Small intestine (tissue), 7 donors: ENCODE measurements at regions not wholly inside any gene's neighbourhood (a gene's known extent, or its start where the extent isn't known, plus 50 kb on each side); places are given as distances from the start of the nearest gene placed in this dataset.
"Not testable (repeated sequence)": the region's sequence is repeated elsewhere in the genome, so short reads cannot be mapped to it uniquely, and the experiment has no call there.

Experiments used
- DNase-seq, 2 donors: peaks; one replicate each; pipeline versions ENCODE4 v3.0.0 to v3.0.0-alpha.2; 2013
- FAIRE-seq: peaks from 2 replicates; lab custom pipeline; 2012; peaks lifted over from hg19 to GRCh38; lab: Jason Lieb, UNC
- H3K27ac ChIP-seq, 3 donors: one replicate each; pipeline ENCODE4 v1.5.1; 2013; ENCODE audit warnings: low read length in 2 of 3, mild to moderate bottlenecking in 2 of 3, control low read depth in 1 of 3, inconsistent platforms in 1 of 3, low read depth in 1 of 3, moderate library complexity in 1 of 3
- H3K27me3 ChIP-seq, 3 donors: one replicate each; pipeline ENCODE4 v1.6.1; 2013; ENCODE audit warnings: low read length in 3 of 3, inconsistent platforms in 1 of 3; ENCODE audit not compliant: control insufficient read depth in 3 of 3, insufficient read depth in 3 of 3
- H3K36me3 ChIP-seq, 3 donors: one replicate each; pipeline ENCODE4 v1.6.1; 2013; ENCODE audit warnings: low read length in 3 of 3, inconsistent platforms in 1 of 3, low read depth in 1 of 3, mild to moderate bottlenecking in 1 of 3, moderate library complexity in 1 of 3; ENCODE audit not compliant: control insufficient read depth in 3 of 3, insufficient read depth in 2 of 3
- H3K4me1 ChIP-seq, 3 donors: one replicate each; pipeline ENCODE4 v1.6.1; 2013; ENCODE audit warnings: low read length in 2 of 3, inconsistent platforms in 1 of 3, low read depth in 1 of 3, mild to moderate bottlenecking in 1 of 3, moderate library complexity in 1 of 3; ENCODE audit not compliant: control insufficient read depth in 3 of 3, insufficient read depth in 2 of 3
- H3K4me3 ChIP-seq, 3 donors: one replicate each; pipeline ENCODE4 v1.5.1; 2013; ENCODE audit warnings: low read length in 3 of 3, control low read depth in 1 of 3, inconsistent platforms in 1 of 3, low read depth in 1 of 3, mild to moderate bottlenecking in 1 of 3, moderate library complexity in 1 of 3
- H3K9me3 ChIP-seq, 2 donors: one replicate each; pipeline ENCODE4 v1.6.1; 2013; ENCODE audit warnings: low read depth in 1 of 2, low read length in 1 of 2; ENCODE audit not compliant: control insufficient read depth in 2 of 2, insufficient read depth in 1 of 2
- WGBS, 3 donors: extraction: QIAGEN DNeasy Blood & Tissue Kit; methylation state at CpG; one replicate each; pipeline ENCODE4 v1.1.7; 2013; 5-methylcytosine and 5-hydroxymethylcytosine counted together
- donor health status: healthy with polysubstance abuse.
- donor health status: control.
- donor health status: control.
- donor health status: Bipolar disorder and iron deficiency.
- donor health status: healthy.

DNA sequence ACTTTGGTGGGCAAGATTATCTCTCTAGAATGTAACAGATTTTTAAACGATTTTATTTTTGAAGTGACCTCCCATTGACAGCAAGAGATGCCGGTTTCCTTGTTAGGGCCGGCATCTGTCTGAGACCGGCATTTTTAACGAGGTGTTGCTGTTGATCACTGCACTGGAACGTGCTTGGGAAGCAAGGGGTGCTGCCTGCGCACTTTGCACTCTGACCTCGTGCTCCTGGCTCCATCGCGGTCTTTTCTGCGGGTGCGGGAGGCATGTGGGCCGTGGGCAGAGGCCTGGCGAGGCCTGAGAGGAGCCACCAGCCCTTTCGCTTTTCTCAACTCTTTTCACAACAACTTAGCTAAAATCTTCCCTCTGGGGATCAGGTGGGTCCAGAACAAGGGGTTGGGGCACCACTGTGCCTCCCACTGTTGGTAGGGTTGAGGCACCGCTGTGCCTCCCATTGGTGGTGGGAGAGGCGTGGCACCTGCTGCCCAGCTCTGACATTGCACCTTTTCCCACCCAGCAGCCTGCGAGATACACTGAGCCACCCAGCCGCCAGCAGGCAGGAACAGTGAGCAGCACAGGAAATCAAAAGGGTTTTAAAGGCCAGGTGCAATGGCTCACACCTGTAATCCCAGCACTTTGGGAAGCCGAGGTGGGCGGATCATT is 209.5 kb downstream of the LAT start:
- WGBS, 3 donors: 48 to 86% (median 53%) methylated on average over 15 to 18 of the region's 21 CpGs
- DNase-seq, H3K27ac ChIP-seq, H3K36me3 ChIP-seq, H3K9me3 ChIP-seq, H3K4me1 ChIP-seq, FAIRE-seq, H3K27me3 ChIP-seq, H3K4me3 ChIP-seq: not testable (repeated sequence)

DNA sequence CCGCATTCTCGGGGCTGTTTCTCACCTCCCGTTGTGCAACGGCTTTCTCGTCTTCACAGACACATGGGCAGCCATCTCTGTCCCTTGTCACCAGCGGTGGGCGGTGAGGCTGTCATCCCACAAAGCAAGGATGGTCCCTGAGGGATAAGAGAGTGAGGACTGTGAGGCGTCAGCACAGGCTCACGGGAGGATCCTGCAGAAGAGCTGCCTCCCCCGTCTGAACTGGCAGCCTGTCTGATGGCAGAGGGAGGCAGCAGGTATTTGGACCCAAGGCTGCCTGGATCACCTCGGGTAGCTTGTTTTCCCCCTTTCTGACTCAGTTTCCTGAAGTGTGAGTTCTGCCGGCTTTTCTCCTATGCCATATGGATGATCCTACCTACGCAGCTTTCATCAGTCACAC is 208.8 kb downstream of the LAT start:
- 89 to 91% (median 89%) methylated on average over 13 of the region's 13 CpGs for WGBS, 3 donors
- not testable (repeated sequence) for H3K36me3 ChIP-seq, H3K27me3 ChIP-seq, DNase-seq, H3K4me1 ChIP-seq, H3K4me3 ChIP-seq, H3K27ac ChIP-seq, FAIRE-seq, H3K9me3 ChIP-seq

DNA sequence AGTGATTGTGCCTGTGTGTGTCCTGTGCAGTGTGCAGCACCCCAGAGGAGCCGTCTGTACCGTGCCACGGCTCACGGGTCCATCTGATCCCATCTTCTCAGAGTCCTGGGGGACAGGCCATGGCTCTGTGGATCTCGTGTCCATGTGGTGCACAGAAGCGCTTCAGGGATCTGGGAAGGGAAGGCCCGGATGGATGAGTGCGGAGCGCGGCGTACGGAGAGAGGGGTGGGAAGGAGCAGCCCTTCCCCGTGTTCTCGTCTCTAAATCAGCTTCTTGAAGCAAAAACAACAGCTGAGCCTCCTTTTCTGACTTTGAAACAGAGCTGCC is 208.4 kb downstream of the LAT start:
- H3K27ac ChIP-seq, DNase-seq, H3K4me1 ChIP-seq, H3K9me3 ChIP-seq, H3K27me3 ChIP-seq, H3K36me3 ChIP-seq, H3K4me3 ChIP-seq, FAIRE-seq: not testable (repeated sequence)
- 95 to 97% (median 96%) methylated on average over 14 of the region's 14 CpGs for WGBS, 3 donors

GRCh38 chr16:29192329-29193247 is 207.7 kb downstream of the LAT start:
- Histone ChIP-seq H3K9me3 (no peaks in the 10 kb centered on the region), H3K27me3 (no peaks in the 10 kb centered on the region), H3K4me3 (no peak overlapping the region), H3K36me3 (no peaks in the 10 kb centered on the region), H3K27ac (no peak overlapping the region), H3K4me1 (no peaks in the 10 kb centered on the region)
- no peak for DNase-seq
- WGBS, 3 donors: 86 to 90% (median 87%) methylated on average over 17 of the region's 17 CpGs
- no peak for FAIRE-seq

DNA sequence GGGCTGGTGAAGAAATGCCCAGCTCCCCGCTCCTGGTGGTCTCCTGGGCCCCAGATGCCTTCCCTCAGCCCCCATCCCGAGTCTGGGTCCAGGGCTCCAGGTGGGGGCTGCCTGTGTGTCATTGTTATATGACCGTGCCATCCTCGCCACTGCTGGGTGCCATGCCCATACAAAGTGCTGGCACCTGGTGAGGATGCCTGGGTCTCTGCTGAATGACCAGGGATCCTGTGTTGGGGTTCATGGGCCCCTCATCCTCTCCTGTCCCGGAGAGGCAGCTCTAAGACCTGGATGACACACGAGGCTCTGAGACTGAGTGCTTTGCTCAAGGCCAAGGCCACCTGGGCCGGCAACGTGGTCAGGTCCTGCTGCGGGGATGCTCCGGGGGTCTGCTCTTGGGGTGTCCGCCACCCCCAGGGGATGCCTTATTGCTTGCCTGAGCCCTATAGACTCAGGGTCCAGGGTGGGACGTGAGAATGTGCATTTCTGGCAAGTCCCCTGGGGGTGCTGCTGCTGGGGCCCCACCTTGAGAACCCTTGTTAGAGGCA is 206.9 kb downstream of the LAT start:
- 90 to 93% (median 92%) methylated on average over 11 to 12 of the region's 12 CpGs for WGBS, 3 donors
- H3K27ac ChIP-seq, H3K36me3 ChIP-seq, H3K27me3 ChIP-seq, H3K4me1 ChIP-seq, H3K9me3 ChIP-seq, DNase-seq, FAIRE-seq, H3K4me3 ChIP-seq: not testable (repeated sequence)

GRCh38 chr16:29190553-29191431 is 205.9 kb downstream of the LAT start:
- H3K4me3 ChIP-seq, FAIRE-seq, DNase-seq, H3K36me3 ChIP-seq, H3K9me3 ChIP-seq, H3K27me3 ChIP-seq, H3K27ac ChIP-seq, H3K4me1 ChIP-seq: not testable (repeated sequence)
- 86 to 88% (median 88%) methylated on average over 16 to 18 of the region's 19 CpGs for WGBS, 3 donors

GRCh38 chr16:29188806-29189205 is 204.0 kb downstream of the LAT start:
- not testable (repeated sequence) for H3K4me1 ChIP-seq, DNase-seq, FAIRE-seq, H3K27ac ChIP-seq, H3K27me3 ChIP-seq, H3K9me3 ChIP-seq, H3K4me3 ChIP-seq, H3K36me3 ChIP-seq
- 64 to 86% (median 85%) methylated on average over 9 of the region's 9 CpGs for WGBS, 3 donors
